Subcutaneous abdominal adipose tissue (tissue), 5 donors: ENCODE measurements at regions not wholly inside any gene's neighbourhood (a gene's known extent, or its start where the extent isn't known, plus 50 kb on each side); places are given as distances from the start of the nearest gene placed in this dataset.
A peak's percentile ranks its signal among the peaks of the same experiment; 100 is the strongest.

Source experiments
- H3K27ac ChIP-seq: one replicate; pipeline ENCODE4 v1.7.0; 2013; ENCODE audit warnings: low read depth, mild to moderate bottlenecking, inconsistent platforms, low read length, moderate library complexity
- H3K27me3 ChIP-seq, 5 donors: one replicate each; pipeline ENCODE4 v1.7.0; 2013; ENCODE audit warnings: low read length in 5 of 5, inconsistent platforms in 1 of 5; ENCODE audit not compliant: control insufficient read depth in 5 of 5, insufficient read depth in 4 of 5
- H3K36me3 ChIP-seq, 5 donors: one replicate each; pipeline ENCODE4 v1.7.0; 2013; ENCODE audit warnings: low read length in 5 of 5; ENCODE audit not compliant: control insufficient read depth in 5 of 5, insufficient read depth in 5 of 5
- H3K4me1 ChIP-seq, 5 donors: one replicate each; pipeline ENCODE4 v1.7.0; 2013; ENCODE audit warnings: low read length in 5 of 5, mild to moderate bottlenecking in 3 of 5, moderate library complexity in 1 of 5; ENCODE audit not compliant: control insufficient read depth in 5 of 5, insufficient read depth in 5 of 5
- H3K4me3 ChIP-seq, 5 donors: one replicate each; pipeline ENCODE4 v1.7.0; 2013; ENCODE audit warnings: low read length in 5 of 5, low read depth in 1 of 5
- H3K9ac ChIP-seq, 5 donors: one replicate each; pipeline ENCODE4 v1.7.0; 2013; ENCODE audit warnings: low read length in 5 of 5, mild to moderate bottlenecking in 4 of 5, moderate library complexity in 3 of 5
- H3K9me3 ChIP-seq, 5 donors: one replicate each; pipeline ENCODE4 v1.7.0; 2013; ENCODE audit warnings: low read length in 5 of 5; ENCODE audit not compliant: control insufficient read depth in 5 of 5
- donor health status: healthy.
- donor health status: healthy.
- donor health status: healthy.
- donor health status: healthy.
- donor health status: healthy.

- Histone ChIP-seq H3K9ac (no peak overlapping the region), H3K4me3 (peak overlapping the region in 3 of 5 donors; percentile 64 to 68 (median 65)), H3K27me3 (no peaks in the 10 kb centered on the region), H3K9me3 (no peaks in the 10 kb centered on the region), H3K27ac (no peak overlapping the region), H3K4me1 (peaks cover 8 to 36% (median 24%) of the 10 kb centered on the region in 5 donors), H3K36me3 (no peaks in the 10 kb centered on the region)
Measured at GRCh38 chr9:89662718-89663613, 58.2 kb downstream of the GADD45G start.

- no peak overlapping the region for H3K4me3 ChIP-seq
- peaks cover 8 to 36% (median 24%) of the 10 kb centered on the region in 5 donors for H3K4me1 ChIP-seq
- no peaks in the 10 kb centered on the region for H3K27me3 ChIP-seq
- no peaks in the 10 kb centered on the region for H3K9me3 ChIP-seq
- H3K9ac ChIP-seq = no peak overlapping the region
- no peak overlapping the region for H3K27ac ChIP-seq
- no peaks in the 10 kb centered on the region for H3K36me3 ChIP-seq
Measured at GRCh38 chr9:89663614-89663970, 58.8 kb downstream of the GADD45G start.

- H3K9me3 ChIP-seq = no peaks in the 10 kb centered on the region
- no peak overlapping the region for H3K9ac ChIP-seq
- peaks cover 8 to 36% (median 24%) of the 10 kb centered on the region in 5 donors for H3K4me1 ChIP-seq
- no peaks in the 10 kb centered on the region for H3K36me3 ChIP-seq
- no peak overlapping the region for H3K27ac ChIP-seq
- H3K4me3 ChIP-seq = no peak overlapping the region
- no peaks in the 10 kb centered on the region for H3K27me3 ChIP-seq
Measured at GRCh38 chr9:89664010-89664409, 59.2 kb downstream of the GADD45G start.

GRCh38 chr9:89664896-89665329, 60.1 kb downstream of the GADD45G start:
- H3K27me3 ChIP-seq = no peaks in the 10 kb centered on the region
- H3K36me3 ChIP-seq = no peaks in the 10 kb centered on the region
- no peak overlapping the region for H3K9ac ChIP-seq
- no peak overlapping the region for H3K27ac ChIP-seq
- peaks cover 8 to 36% (median 22%) of the 10 kb centered on the region in 5 donors for H3K4me1 ChIP-seq
- H3K4me3 ChIP-seq = no peak overlapping the region
- no peaks in the 10 kb centered on the region for H3K9me3 ChIP-seq

GRCh38 chr9:89666364-89666763, 61.6 kb downstream of the GADD45G start:
- H3K9ac ChIP-seq = no peak overlapping the region
- peaks cover 5 to 21% (median 17%) of the 10 kb centered on the region in 5 donors for H3K4me1 ChIP-seq
- H3K36me3 ChIP-seq = no peaks in the 10 kb centered on the region
- H3K4me3 ChIP-seq = no peak overlapping the region
- H3K9me3 ChIP-seq = no peaks in the 10 kb centered on the region
- H3K27me3 ChIP-seq = no peaks in the 10 kb centered on the region
- H3K27ac ChIP-seq = no peak overlapping the region

GRCh38 chr9:89666950-89667349, 62.1 kb downstream of the GADD45G start:
- Histone ChIP-seq H3K27ac (no peak overlapping the region), H3K9ac (no peak overlapping the region), H3K4me3 (no peak overlapping the region), H3K27me3 (no peaks in the 10 kb centered on the region), H3K9me3 (no peaks in the 10 kb centered on the region), H3K4me1 (peaks cover 0 to 16% (median 11%) of the 10 kb centered on the region in 5 donors), H3K36me3 (no peaks in the 10 kb centered on the region)

GRCh38 chr9:89667726-89668125, 62.9 kb downstream of the GADD45G start:
- H3K9ac ChIP-seq = no peak overlapping the region
- H3K4me3 ChIP-seq = no peak overlapping the region
- H3K36me3 ChIP-seq = no peaks in the 10 kb centered on the region
- H3K4me1 ChIP-seq = peaks cover 0 to 8% (median 4%) of the 10 kb centered on the region in 5 donors
- no peaks in the 10 kb centered on the region for H3K9me3 ChIP-seq
- no peak overlapping the region for H3K27ac ChIP-seq
- no peaks in the 10 kb centered on the region for H3K27me3 ChIP-seq

GRCh38 chr9:89668216-89668865, 63.5 kb downstream of the GADD45G start:
- Histone ChIP-seq H3K27ac (no peak overlapping the region), H3K36me3 (no peaks in the 10 kb centered on the region), H3K4me3 (no peak overlapping the region), H3K27me3 (no peaks in the 10 kb centered on the region), H3K4me1 (peaks cover 0 to 2% (median 0%) of the 10 kb centered on the region in 5 donors), H3K9me3 (no peaks in the 10 kb centered on the region), H3K9ac (no peak overlapping the region)

- no peak overlapping the region for H3K27ac ChIP-seq
- no peaks in the 10 kb centered on the region for H3K4me1 ChIP-seq
- no peaks in the 10 kb centered on the region for H3K9me3 ChIP-seq
- no peaks in the 10 kb centered on the region for H3K36me3 ChIP-seq
- no peak overlapping the region for H3K4me3 ChIP-seq
- H3K27me3 ChIP-seq = no peaks in the 10 kb centered on the region
- no peak overlapping the region for H3K9ac ChIP-seq
Measured at GRCh38 chr9:89668866-89669246, 64.0 kb downstream of the GADD45G start.

- H3K4me1 ChIP-seq = no peaks in the 10 kb centered on the region
- no peaks in the 10 kb centered on the region for H3K36me3 ChIP-seq
- no peak overlapping the region for H3K4me3 ChIP-seq
- H3K27me3 ChIP-seq = no peaks in the 10 kb centered on the region
- no peaks in the 10 kb centered on the region for H3K9me3 ChIP-seq
- H3K9ac ChIP-seq = no peak overlapping the region
- no peak overlapping the region for H3K27ac ChIP-seq
Measured at GRCh38 chr9:89669361-89669842, 64.6 kb downstream of the GADD45G start.
